GM12864 (cell line): ENCODE measurements at regions not wholly inside any gene's neighbourhood (a gene's known extent, or its start where the extent isn't known, plus 50 kb on each side); places are given as distances from the start of the nearest gene placed in this dataset.
"Not testable (repeated sequence)": the region's sequence is repeated elsewhere in the genome, so short reads cannot be mapped to it uniquely, and the experiment has no call there.

Source experiments
- DNase-seq: peaks from one replicate; pipeline ENCODE4 v3.0.0-alpha.2; 2011; ENCODE audit warnings: low read depth
- H3K4me3 ChIP-seq: 2 replicates; pipeline ENCODE4 v1.5.1; 2011; ENCODE audit warnings: mild to moderate bottlenecking, low read depth, low read length, control low read depth
- TF ChIP-seq, protein P1 (sequence below): IDR thresholded peaks from 2 replicates; pipeline ENCODE4 v1.5.1; 2011; ENCODE audit warnings: low read depth, mild to moderate bottlenecking, moderate library complexity, low read length, control low read depth, inconsistent platforms; ENCODE audit errors: missing control alignments

GRCh38 chr14:105999361-106000028 lies 473.1 kb downstream of the TMEM121 start:
- TF ChIP-seq, protein P1, sequence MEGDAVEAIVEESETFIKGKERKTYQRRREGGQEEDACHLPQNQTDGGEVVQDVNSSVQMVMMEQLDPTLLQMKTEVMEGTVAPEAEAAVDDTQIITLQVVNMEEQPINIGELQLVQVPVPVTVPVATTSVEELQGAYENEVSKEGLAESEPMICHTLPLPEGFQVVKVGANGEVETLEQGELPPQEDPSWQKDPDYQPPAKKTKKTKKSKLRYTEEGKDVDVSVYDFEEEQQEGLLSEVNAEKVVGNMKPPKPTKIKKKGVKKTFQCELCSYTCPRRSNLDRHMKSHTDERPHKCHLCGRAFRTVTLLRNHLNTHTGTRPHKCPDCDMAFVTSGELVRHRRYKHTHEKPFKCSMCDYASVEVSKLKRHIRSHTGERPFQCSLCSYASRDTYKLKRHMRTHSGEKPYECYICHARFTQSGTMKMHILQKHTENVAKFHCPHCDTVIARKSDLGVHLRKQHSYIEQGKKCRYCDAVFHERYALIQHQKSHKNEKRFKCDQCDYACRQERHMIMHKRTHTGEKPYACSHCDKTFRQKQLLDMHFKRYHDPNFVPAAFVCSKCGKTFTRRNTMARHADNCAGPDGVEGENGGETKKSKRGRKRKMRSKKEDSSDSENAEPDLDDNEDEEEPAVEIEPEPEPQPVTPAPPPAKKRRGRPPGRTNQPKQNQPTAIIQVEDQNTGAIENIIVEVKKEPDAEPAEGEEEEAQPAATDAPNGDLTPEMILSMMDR: peak; percentile 61
- peak; percentile 68 for DNase-seq
- peak overlapping the region; percentile 30 for H3K4me3 ChIP-seq

GRCh38 chr14:106000029-106000511 lies 473.7 kb downstream of the TMEM121 start:
- not testable (repeated sequence) for DNase-seq, H3K4me3 ChIP-seq
- TF ChIP-seq, protein P1: peak; percentile 47

DNA sequence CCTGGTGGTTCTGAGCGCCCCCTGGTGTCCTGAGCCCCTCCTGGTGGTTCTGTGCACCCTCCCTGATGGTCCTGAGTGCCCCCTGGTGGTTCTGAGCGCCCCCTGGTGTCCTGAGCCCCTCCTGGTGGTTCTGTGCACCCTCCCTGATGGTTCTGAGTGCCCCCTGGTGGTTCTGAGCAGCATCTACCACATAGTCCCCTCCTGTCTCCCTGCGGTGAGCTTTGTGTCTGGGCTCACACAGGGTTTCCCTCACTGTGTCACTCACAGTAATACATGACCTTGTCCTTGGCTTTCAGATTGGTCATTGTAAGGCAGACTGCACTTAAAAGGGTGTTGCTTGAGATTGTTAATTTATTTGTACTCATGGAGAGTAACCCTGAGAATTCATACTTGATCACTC lies 474.9 kb downstream of the TMEM121 start:
- not testable (repeated sequence) for H3K4me3 ChIP-seq, DNase-seq
- TF ChIP-seq, protein P1: peak; percentile 41

- DNase-seq: no peak
- no peak overlapping the region for H3K4me3 ChIP-seq
- TF ChIP-seq, protein P1: no peak
Observed at GRCh38 chr14:106003351-106003750, 477.0 kb downstream of the TMEM121 start.

GRCh38 chr14:106004937-106005795 lies 478.8 kb downstream of the TMEM121 start:
- DNase-seq, H3K4me3 ChIP-seq: not testable (repeated sequence)

- TF ChIP-seq, protein P1: peak; percentile 60
- DNase-seq, H3K4me3 ChIP-seq: not testable (repeated sequence)
Observed at GRCh38 chr14:106006043-106006442, 479.7 kb downstream of the TMEM121 start.

- H3K4me3 ChIP-seq: not testable (repeated sequence)
Observed at GRCh38 chr14:106006716-106007115, 480.3 kb downstream of the TMEM121 start.

GRCh38 chr14:106010783-106011182 lies 484.4 kb downstream of the TMEM121 start:
- no peak for DNase-seq
- TF ChIP-seq, protein P1: no peak
- H3K4me3 ChIP-seq: no peak overlapping the region

More at GRCh38 chr14:106006716-106007115, 480.3 kb downstream of the TMEM121 start:
- not testable (repeated sequence) for DNase-seq
